ENCODE measurements at regions not wholly inside any gene's neighbourhood (a gene's known extent, or its start where the extent isn't known, plus 50 kb on each side); places are given as distances from the start of the nearest gene placed in this dataset.

GRCh38 chr4:189850239-189850856 lies 90.3 kb upstream of the FRG1 start:
- Histone ChIP-seq H3K4me1 (no peaks in the 10 kb centered on the region), H3K4me3 (no peak overlapping the region), H3K27me3 (no peaks in the 10 kb centered on the region), H3K27ac (no peak overlapping the region), H3K9me3 (peaks cover 0 to 13% of the 10 kb centered on the region in 2 donors), H3K36me3 (no peaks in the 10 kb centered on the region)
- no peak for TF ChIP-seq POLR2AphosphoS5 (IDR thresholded peaks at IDR 0.05)
- no peak for TF ChIP-seq CTCF (IDR thresholded peaks at IDR 0.05)
- TF ChIP-seq POLR2A (IDR thresholded peaks at IDR 0.05): no peak
- no peak for DNase-seq (ENCODE audit: low spot score in 2 of 2)
- intact Hi-C loops (cut with DNase I; ENCODE audit: low total_unique reads): no loop called here

- Histone ChIP-seq H3K27me3 (no peaks in the 10 kb centered on the region), H3K4me3 (no peak overlapping the region), H3K36me3 (no peaks in the 10 kb centered on the region), H3K4me1 (no peaks in the 10 kb centered on the region), H3K27ac (no peak overlapping the region), H3K9me3 (peaks cover 0 to 4% of the 10 kb centered on the region in 2 donors)
- no peak for DNase-seq (ENCODE audit: low spot score in 2 of 2)
- intact Hi-C loops (cut with DNase I; ENCODE audit: low total_unique reads): no loop called here
- no peak for TF ChIP-seq POLR2AphosphoS5 (IDR thresholded peaks at IDR 0.05)
- no peak for TF ChIP-seq CTCF (IDR thresholded peaks at IDR 0.05)
- TF ChIP-seq POLR2A (IDR thresholded peaks at IDR 0.05): no peak
Measured at GRCh38 chr4:189858435-189858834, 82.2 kb upstream of the FRG1 start.

- TF ChIP-seq POLR2A (IDR thresholded peaks at IDR 0.05) (no peak), POLR2AphosphoS5 (IDR thresholded peaks at IDR 0.05) (no peak), CTCF (IDR thresholded peaks at IDR 0.05) (no peak)
- H3K36me3 ChIP-seq: no peaks in the 10 kb centered on the region
Measured at GRCh38 chr4:189861101-189861500, 79.6 kb upstream of the FRG1 start.

GRCh38 chr4:189869236-189869635 lies 71.4 kb upstream of the FRG1 start:
- no peaks in the 10 kb centered on the region for H3K9me3 ChIP-seq
- H3K36me3 ChIP-seq: no peaks in the 10 kb centered on the region
- intact Hi-C loops (cut with DNase I; ENCODE audit: low total_unique reads): no loop called here
- no peak overlapping the region for H3K27ac ChIP-seq
- TF ChIP-seq POLR2A (IDR thresholded peaks at IDR 0.05): no peak
- TF ChIP-seq CTCF (IDR thresholded peaks at IDR 0.05): no peak
- no peak for TF ChIP-seq POLR2AphosphoS5 (IDR thresholded peaks at IDR 0.05)
- DNase-seq (ENCODE audit: low spot score in 2 of 2): no peak
- H3K27me3 ChIP-seq: no peaks in the 10 kb centered on the region
- H3K4me1 ChIP-seq: no peaks in the 10 kb centered on the region
- H3K4me3 ChIP-seq: no peak overlapping the region

More at GRCh38 chr4:189861101-189861500, 79.6 kb upstream of the FRG1 start:
- H3K4me3 ChIP-seq: no peak overlapping the region
- no peaks in the 10 kb centered on the region for H3K27me3 ChIP-seq
- DNase-seq (ENCODE audit: low spot score in 2 of 2): no peak
- no peaks in the 10 kb centered on the region for H3K4me1 ChIP-seq
- H3K9me3 ChIP-seq: no peaks in the 10 kb centered on the region
- intact Hi-C loops (cut with DNase I; ENCODE audit: low total_unique reads): no loop called here
- no peak overlapping the region for H3K27ac ChIP-seq

- H3K9me3 ChIP-seq: no peaks in the 10 kb centered on the region
- no peak overlapping the region for H3K4me3 ChIP-seq
- H3K27ac ChIP-seq: no peak overlapping the region
- intact Hi-C loops (cut with DNase I; ENCODE audit: low total_unique reads): no loop called here
- H3K4me1 ChIP-seq: no peaks in the 10 kb centered on the region
- DNase-seq (ENCODE audit: low spot score in 2 of 2): no peak
- TF ChIP-seq POLR2A (IDR thresholded peaks at IDR 0.05) (no peak), CTCF (IDR thresholded peaks at IDR 0.05) (no peak), POLR2AphosphoS5 (IDR thresholded peaks at IDR 0.05) (no peak)
- no peaks in the 10 kb centered on the region for H3K36me3 ChIP-seq
- no peaks in the 10 kb centered on the region for H3K27me3 ChIP-seq
Measured at GRCh38 chr4:189870511-189871234, 70.0 kb upstream of the FRG1 start.
